ENCODE measurements at regions not wholly inside any gene's neighbourhood (a gene's known extent, or its start where the extent isn't known, plus 50 kb on each side); places are given as distances from the start of the nearest gene placed in this dataset.

DNA sequence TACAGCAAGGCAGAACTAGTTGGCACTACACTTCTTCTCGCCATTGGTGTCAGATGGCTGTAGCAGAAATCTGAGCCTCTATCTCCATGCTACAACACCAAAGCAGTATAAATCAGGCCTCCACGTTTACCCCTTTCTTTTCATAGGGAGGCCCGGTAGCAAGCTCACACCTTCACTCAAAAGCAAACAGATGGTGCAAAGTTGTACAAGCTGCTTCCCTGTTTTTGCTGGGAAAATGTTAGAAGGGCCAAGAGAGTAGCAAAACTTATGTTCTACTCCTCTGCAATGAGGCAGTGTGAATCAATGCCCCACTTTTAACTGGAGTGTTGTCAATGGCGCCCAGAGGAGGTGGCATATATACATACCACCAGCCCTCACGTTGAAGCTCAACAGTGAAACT is 369.6 kb upstream of the NRXN1 start:
- CTCF ChIA-PET: no interaction called here
- Histone ChIP-seq H3K27me3 (replicated peaks in 2 of 5; ENCODE audit: control insufficient read depth in 4 of 5, insufficient read depth in 5 of 5, low read length in 4 of 5) (no peaks in the 10 kb centered on the region), H3K4me3 (ENCODE audit: control insufficient read depth in 1 of 7, extremely low read depth in 1 of 7, insufficient read depth in 4 of 7, low read depth in 2 of 7, low read length in 6 of 7) (no peak overlapping the region), H3K27ac (ENCODE audit: insufficient read depth in 1 of 2, low read depth in 1 of 2, low read length in 2 of 2, poor library complexity in 1 of 2, severe bottlenecking in 2 of 2) (no peak overlapping the region), H3K4me1 (ENCODE audit: control extremely low read depth in 1 of 4, control insufficient read depth in 4 of 4, insufficient read depth in 4 of 4, low read length in 3 of 4) (no peaks in the 10 kb centered on the region), H3K9me3 (ENCODE audit: control extremely low read depth in 1 of 5, control insufficient read depth in 4 of 5, insufficient read depth in 2 of 5, low read depth in 1 of 5, low read length in 4 of 5) (no peaks in the 10 kb centered on the region), H3K36me3 (ENCODE audit: control insufficient read depth in 4 of 4, insufficient read depth in 4 of 4, low read length in 3 of 4) (no peaks in the 10 kb centered on the region)
- POLR2A ChIA-PET: no interaction called here
- no peak for DNase-seq
- WGBS (ENCODE audit: insufficient coverage): 100% methylated on average over 2 of the region's 5 CpGs

DNA sequence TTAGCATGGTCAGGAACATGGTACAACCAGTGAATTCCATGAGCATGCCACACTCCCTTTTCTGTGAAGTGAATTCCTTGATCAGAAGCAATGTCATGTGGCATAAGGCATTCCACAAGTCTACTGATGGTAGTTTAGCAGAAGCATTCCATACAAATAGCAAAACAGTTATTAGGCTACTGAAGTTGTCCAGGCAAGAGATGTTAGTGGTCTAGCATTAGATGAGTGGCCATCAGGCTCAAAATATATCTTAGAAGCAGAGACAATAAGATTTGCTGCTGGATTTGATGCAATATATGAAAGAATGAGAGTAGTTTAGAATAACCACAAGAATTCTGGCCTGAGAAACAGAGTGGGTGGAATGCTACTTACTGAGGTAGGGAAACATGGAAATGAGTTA is 355.3 kb upstream of the NRXN1 start:
- Histone ChIP-seq H3K4me3 (ENCODE audit: control insufficient read depth in 1 of 7, extremely low read depth in 1 of 7, insufficient read depth in 4 of 7, low read depth in 2 of 7, low read length in 6 of 7) (no peak overlapping the region), H3K9me3 (ENCODE audit: control extremely low read depth in 1 of 5, control insufficient read depth in 4 of 5, insufficient read depth in 2 of 5, low read depth in 1 of 5, low read length in 4 of 5) (peaks cover 0 to 3% (median 0%) of the 10 kb centered on the region in 5 experiments), H3K27me3 (replicated peaks in 2 of 5; ENCODE audit: control insufficient read depth in 4 of 5, insufficient read depth in 5 of 5, low read length in 4 of 5) (no peaks in the 10 kb centered on the region), H3K4me1 (ENCODE audit: control extremely low read depth in 1 of 4, control insufficient read depth in 4 of 4, insufficient read depth in 4 of 4, low read length in 3 of 4) (no peaks in the 10 kb centered on the region), H3K36me3 (ENCODE audit: control insufficient read depth in 4 of 4, insufficient read depth in 4 of 4, low read length in 3 of 4) (no peaks in the 10 kb centered on the region), H3K27ac (ENCODE audit: insufficient read depth in 1 of 2, low read depth in 1 of 2, low read length in 2 of 2, poor library complexity in 1 of 2, severe bottlenecking in 2 of 2) (no peak overlapping the region)
- DNase-seq: no peak
- POLR2A ChIA-PET: no interaction called here
- CTCF ChIA-PET: no interaction called here

GRCh38 chr2:51379997-51380396 is 348.1 kb upstream of the NRXN1 start:
- H3K4me3 ChIP-seq (ENCODE audit: control insufficient read depth in 1 of 7, extremely low read depth in 1 of 7, insufficient read depth in 4 of 7, low read depth in 2 of 7, low read length in 6 of 7): no peak overlapping the region
- no peak for DNase-seq
- H3K27ac ChIP-seq (ENCODE audit: insufficient read depth in 1 of 2, low read depth in 1 of 2, low read length in 2 of 2, poor library complexity in 1 of 2, severe bottlenecking in 2 of 2): no peak overlapping the region
- H3K4me1 ChIP-seq (ENCODE audit: control extremely low read depth in 1 of 4, control insufficient read depth in 4 of 4, insufficient read depth in 4 of 4, low read length in 3 of 4): no peaks in the 10 kb centered on the region
- H3K9me3 ChIP-seq (ENCODE audit: control extremely low read depth in 1 of 5, control insufficient read depth in 4 of 5, insufficient read depth in 2 of 5, low read depth in 1 of 5, low read length in 4 of 5): no peaks in the 10 kb centered on the region
- POLR2A ChIA-PET: no interaction called here
- H3K27me3 ChIP-seq (replicated peaks in 2 of 5; ENCODE audit: control insufficient read depth in 4 of 5, insufficient read depth in 5 of 5, low read length in 4 of 5): no peaks in the 10 kb centered on the region
- CTCF ChIA-PET: no interaction called here
- no peaks in the 10 kb centered on the region for H3K36me3 ChIP-seq (ENCODE audit: control insufficient read depth in 4 of 4, insufficient read depth in 4 of 4, low read length in 3 of 4)

GRCh38 chr2:51368250-51368649 is 336.3 kb upstream of the NRXN1 start:
- ChIA-PET CTCF (no interaction called here), POLR2A (no interaction called here)
- WGBS (ENCODE audit: insufficient coverage): 100% methylated on average over 3 of the region's 4 CpGs
- Histone ChIP-seq H3K27ac (ENCODE audit: insufficient read depth in 1 of 2, low read depth in 1 of 2, low read length in 2 of 2, poor library complexity in 1 of 2, severe bottlenecking in 2 of 2) (no peak overlapping the region), H3K4me1 (ENCODE audit: control extremely low read depth in 1 of 4, control insufficient read depth in 4 of 4, insufficient read depth in 4 of 4, low read length in 3 of 4) (no peaks in the 10 kb centered on the region), H3K36me3 (ENCODE audit: control insufficient read depth in 4 of 4, insufficient read depth in 4 of 4, low read length in 3 of 4) (no peaks in the 10 kb centered on the region), H3K9me3 (ENCODE audit: control extremely low read depth in 1 of 5, control insufficient read depth in 4 of 5, insufficient read depth in 2 of 5, low read depth in 1 of 5, low read length in 4 of 5) (no peaks in the 10 kb centered on the region), H3K27me3 (replicated peaks in 2 of 5; ENCODE audit: control insufficient read depth in 4 of 5, insufficient read depth in 5 of 5, low read length in 4 of 5) (no peaks in the 10 kb centered on the region), H3K4me3 (ENCODE audit: control insufficient read depth in 1 of 7, extremely low read depth in 1 of 7, insufficient read depth in 4 of 7, low read depth in 2 of 7, low read length in 6 of 7) (no peak overlapping the region)
- no peak for DNase-seq

GRCh38 chr2:51350100-51350499 is 318.2 kb upstream of the NRXN1 start:
- ChIA-PET POLR2A (interaction anchor here (0.7 kb wide), 1 partner anchor 18 kb away, joined by 4 read pairs; no protein-coding TSS in a partner anchor), CTCF (no interaction called here)
- H3K4me1 ChIP-seq (ENCODE audit: control extremely low read depth in 1 of 4, control insufficient read depth in 4 of 4, insufficient read depth in 4 of 4, low read length in 3 of 4): no peaks in the 10 kb centered on the region
- H3K27ac ChIP-seq (ENCODE audit: insufficient read depth in 1 of 2, low read depth in 1 of 2, low read length in 2 of 2, poor library complexity in 1 of 2, severe bottlenecking in 2 of 2): no peak overlapping the region
- H3K27me3 ChIP-seq (replicated peaks in 2 of 5; ENCODE audit: control insufficient read depth in 4 of 5, insufficient read depth in 5 of 5, low read length in 4 of 5): no peaks in the 10 kb centered on the region
- no CpG with 5 or more reads among the region's 1 CpG for WGBS (ENCODE audit: insufficient coverage)
- H3K36me3 ChIP-seq (ENCODE audit: control insufficient read depth in 4 of 4, insufficient read depth in 4 of 4, low read length in 3 of 4): no peaks in the 10 kb centered on the region
- DNase-seq: no peak
- H3K9me3 ChIP-seq (ENCODE audit: control extremely low read depth in 1 of 5, control insufficient read depth in 4 of 5, insufficient read depth in 2 of 5, low read depth in 1 of 5, low read length in 4 of 5): no peaks in the 10 kb centered on the region
- no peak overlapping the region for H3K4me3 ChIP-seq (ENCODE audit: control insufficient read depth in 1 of 7, extremely low read depth in 1 of 7, insufficient read depth in 4 of 7, low read depth in 2 of 7, low read length in 6 of 7)

DNA sequence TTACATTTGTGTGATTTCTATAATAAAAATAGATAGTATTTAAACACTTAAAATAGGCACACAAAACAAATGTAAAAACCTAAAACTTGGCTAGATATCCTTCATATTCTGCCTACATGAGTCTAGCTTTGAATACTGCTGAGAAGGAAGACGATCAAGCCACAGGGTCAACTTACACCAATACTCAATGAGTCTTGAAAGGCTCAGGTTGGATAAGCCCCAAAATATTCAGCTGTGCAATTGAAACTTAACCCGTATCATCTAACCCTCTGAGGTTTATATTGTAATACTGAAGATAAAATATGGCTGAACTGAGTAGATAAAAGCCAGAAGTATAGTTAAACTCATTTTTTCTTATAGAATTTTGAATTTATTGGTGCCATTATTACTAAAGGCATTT is 313.0 kb upstream of the NRXN1 start:
- no peaks in the 10 kb centered on the region for H3K9me3 ChIP-seq (ENCODE audit: control extremely low read depth in 1 of 5, control insufficient read depth in 4 of 5, insufficient read depth in 2 of 5, low read depth in 1 of 5, low read length in 4 of 5)
- DNase-seq: no peak
- no CpG with 5 or more reads among the region's 2 CpGs for WGBS (ENCODE audit: insufficient coverage)
- no peak overlapping the region for H3K4me3 ChIP-seq (ENCODE audit: control insufficient read depth in 1 of 7, extremely low read depth in 1 of 7, insufficient read depth in 4 of 7, low read depth in 2 of 7, low read length in 6 of 7)
- POLR2A ChIA-PET: no interaction called here
- H3K27ac ChIP-seq (ENCODE audit: insufficient read depth in 1 of 2, low read depth in 1 of 2, low read length in 2 of 2, poor library complexity in 1 of 2, severe bottlenecking in 2 of 2): no peak overlapping the region
- no peaks in the 10 kb centered on the region for H3K36me3 ChIP-seq (ENCODE audit: control insufficient read depth in 4 of 4, insufficient read depth in 4 of 4, low read length in 3 of 4)
- H3K4me1 ChIP-seq (ENCODE audit: control extremely low read depth in 1 of 4, control insufficient read depth in 4 of 4, insufficient read depth in 4 of 4, low read length in 3 of 4): no peaks in the 10 kb centered on the region
- H3K27me3 ChIP-seq (replicated peaks in 2 of 5; ENCODE audit: control insufficient read depth in 4 of 5, insufficient read depth in 5 of 5, low read length in 4 of 5): no peaks in the 10 kb centered on the region
- CTCF ChIA-PET: no interaction called here

- WGBS (ENCODE audit: insufficient coverage): 100% methylated on average over 4 of the region's 7 CpGs
- H3K9me3 ChIP-seq (ENCODE audit: control extremely low read depth in 1 of 5, control insufficient read depth in 4 of 5, insufficient read depth in 2 of 5, low read depth in 1 of 5, low read length in 4 of 5): no peaks in the 10 kb centered on the region
- CTCF ChIA-PET: interaction anchor here (0.6 kb wide), 1 partner anchor 643 kb away, joined by 4 read pairs; no protein-coding TSS in a partner anchor
- POLR2A ChIA-PET: no interaction called here
- no peak overlapping the region for H3K4me3 ChIP-seq (ENCODE audit: control insufficient read depth in 1 of 7, extremely low read depth in 1 of 7, insufficient read depth in 4 of 7, low read depth in 2 of 7, low read length in 6 of 7)
- H3K27me3 ChIP-seq (replicated peaks in 2 of 5; ENCODE audit: control insufficient read depth in 4 of 5, insufficient read depth in 5 of 5, low read length in 4 of 5): no peaks in the 10 kb centered on the region
- no peak for DNase-seq
- H3K36me3 ChIP-seq (ENCODE audit: control insufficient read depth in 4 of 4, insufficient read depth in 4 of 4, low read length in 3 of 4): no peaks in the 10 kb centered on the region
- no peaks in the 10 kb centered on the region for H3K4me1 ChIP-seq (ENCODE audit: control extremely low read depth in 1 of 4, control insufficient read depth in 4 of 4, insufficient read depth in 4 of 4, low read length in 3 of 4)
- no peak overlapping the region for H3K27ac ChIP-seq (ENCODE audit: insufficient read depth in 1 of 2, low read depth in 1 of 2, low read length in 2 of 2, poor library complexity in 1 of 2, severe bottlenecking in 2 of 2)
Observed at GRCh38 chr2:51335087-51336058, 303.4 kb upstream of the NRXN1 start.

Data from common myeloid progenitor, CD34-positive (primary cell).